Ishikawa (cell line): ENCODE measurements at regions not wholly inside any gene's neighbourhood (a gene's known extent, or its start where the extent isn't known, plus 50 kb on each side); places are given as distances from the start of the nearest gene placed in this dataset.

ENCODE experiments used
- CEBPB ChIP-seq: IDR thresholded peaks from 2 replicates; pipeline ENCODE4 v1.6.1; 2012
- CREB1 ChIP-seq: IDR thresholded peaks from 2 replicates; pipeline ENCODE4 v1.6.1; 2012; ENCODE audit warnings: low read depth
- EGR1 ChIP-seq: IDR thresholded peaks from 2 replicates; pipeline ENCODE4 v1.6.1; 2012
- EP300 ChIP-seq: IDR thresholded peaks from 2 replicates; pipeline ENCODE4 v1.6.1; 2012; ENCODE audit warnings: borderline replicate concordance
- FOXM1 ChIP-seq: IDR thresholded peaks from 2 replicates; pipeline ENCODE4 v1.6.1; 2012; ENCODE audit warnings: low read depth, borderline replicate concordance
- MAX ChIP-seq: IDR thresholded peaks from 2 replicates; pipeline ENCODE4 v1.6.1; 2012
- NFIC ChIP-seq: IDR thresholded peaks from 2 replicates; pipeline ENCODE4 v1.6.1; 2012
- RAD21 ChIP-seq: IDR thresholded peaks from 2 replicates; pipeline ENCODE4 v1.6.1; 2012; ENCODE audit warnings: low read depth
- REST ChIP-seq: IDR thresholded peaks from 2 replicates; pipeline ENCODE4 v1.6.1; 2012; ENCODE audit warnings: low read depth, mild to moderate bottlenecking
- TAF1 ChIP-seq: IDR thresholded peaks from 2 replicates; pipeline ENCODE4 v1.6.1; 2012; ENCODE audit warnings: low read depth, mild to moderate bottlenecking
- TCF12 ChIP-seq: IDR thresholded peaks from 2 replicates; pipeline ENCODE4 v1.6.1; 2012; ENCODE audit warnings: low read depth
- TEAD4 ChIP-seq: IDR thresholded peaks from 2 replicates; pipeline ENCODE4 v1.6.1; 2012
- USF1 ChIP-seq: IDR thresholded peaks from 2 replicates; pipeline ENCODE4 v1.6.1; 2012
- YY1 ChIP-seq: IDR thresholded peaks from 2 replicates; pipeline ENCODE4 v1.6.1; 2012; ENCODE audit warnings: low read depth
- ZBTB7A ChIP-seq: IDR thresholded peaks from 2 replicates; pipeline ENCODE4 v1.6.1; 2012; ENCODE audit warnings: low read depth

GRCh38 chr14:59067127-59067894 is 121.2 kb upstream of the DAAM1 start:
- no peak for TF ChIP-seq TCF12
- no peak for TF ChIP-seq EP300
- no peak for TF ChIP-seq CREB1
- TF ChIP-seq FOXM1, result no peak
- TF ChIP-seq RAD21, result no peak
- no peak for TF ChIP-seq YY1
- no peak for TF ChIP-seq USF1
- no peak for TF ChIP-seq ZBTB7A
- no peak for TF ChIP-seq TAF1
- TF ChIP-seq MAX, result no peak
- TF ChIP-seq REST, result no peak
- TF ChIP-seq EGR1, result no peak
- TF ChIP-seq TEAD4, result no peak
- no peak for TF ChIP-seq NFIC
- no peak for TF ChIP-seq CEBPB

GRCh38 chr14:59069163-59069854 is 119.2 kb upstream of the DAAM1 start:
- no peak for TF ChIP-seq CEBPB
- TF ChIP-seq RAD21, result no peak
- TF ChIP-seq MAX, result no peak

GRCh38 chr14:59075506-59075905 is 113.0 kb upstream of the DAAM1 start:
- no peak for TF ChIP-seq TEAD4
- no peak for TF ChIP-seq TAF1
- TF ChIP-seq CEBPB, result no peak
- TF ChIP-seq REST, result no peak
- TF ChIP-seq MAX, result no peak
- no peak for TF ChIP-seq NFIC
- TF ChIP-seq EGR1, result no peak

GRCh38 chr14:59081720-59082119 is 106.7 kb upstream of the DAAM1 start:
- TF ChIP-seq EP300, result no peak
- no peak for TF ChIP-seq TEAD4
- no peak for TF ChIP-seq ZBTB7A
- no peak for TF ChIP-seq REST
- no peak for TF ChIP-seq FOXM1
- TF ChIP-seq NFIC, result no peak
- TF ChIP-seq RAD21, result no peak
- no peak for TF ChIP-seq MAX
- no peak for TF ChIP-seq TAF1
- no peak for TF ChIP-seq YY1
- no peak for TF ChIP-seq CREB1
- no peak for TF ChIP-seq CEBPB
- TF ChIP-seq EGR1, result no peak
- TF ChIP-seq USF1, result no peak
- no peak for TF ChIP-seq TCF12
